ENCODE measurements at regions not wholly inside any gene's neighbourhood (a gene's known extent, or its start where the extent isn't known, plus 50 kb on each side); places are given as distances from the start of the nearest gene placed in this dataset.

GRCh38 chr16:80063713-80064069, 463.2 kb upstream of the MAF start:
- H3K4me3 ChIP-seq (ENCODE audit: insufficient read depth, low read length, poor library complexity, severe bottlenecking) = no peak overlapping the region
- no peaks in the 10 kb centered on the region for H3K79me2 ChIP-seq (ENCODE audit: insufficient read depth, low read length)
- no peaks in the 10 kb centered on the region for H3K9me2 ChIP-seq (replicated peaks; ENCODE audit: insufficient read depth, low read length)
- H3K36me3 ChIP-seq (ENCODE audit: low read length) = no peaks in the 10 kb centered on the region
- H3K9me3 ChIP-seq (ENCODE audit: insufficient read depth, low read length) = no peaks in the 10 kb centered on the region
- no peak overlapping the region for H3K9ac ChIP-seq (ENCODE audit: low read length)
- TF ChIP-seq EZH2phosphoT487 (conservative IDR thresholded peaks at IDR 0.05; ENCODE audit: low read length) (no peak), CTCF (IDR thresholded peaks at IDR 0.05; ENCODE audit: insufficient read depth, low read length, poor library complexity, severe bottlenecking) (no peak)
- no peak overlapping the region for H2AFZ ChIP-seq (ENCODE audit: low read depth, low read length, severe bottlenecking)
- no peaks in the 10 kb centered on the region for H3K27me3 ChIP-seq (ENCODE audit: low read length)
- H3K4me2 ChIP-seq (ENCODE audit: low read depth, low read length, poor library complexity, severe bottlenecking) = no peak overlapping the region
- no peaks in the 10 kb centered on the region for H4K20me1 ChIP-seq (ENCODE audit: low read depth, low read length)
- no peaks in the 10 kb centered on the region for H3F3A ChIP-seq (ENCODE audit: insufficient read depth)
- H3K27ac ChIP-seq (ENCODE audit: low read depth, low read length) = no peak overlapping the region

DNA sequence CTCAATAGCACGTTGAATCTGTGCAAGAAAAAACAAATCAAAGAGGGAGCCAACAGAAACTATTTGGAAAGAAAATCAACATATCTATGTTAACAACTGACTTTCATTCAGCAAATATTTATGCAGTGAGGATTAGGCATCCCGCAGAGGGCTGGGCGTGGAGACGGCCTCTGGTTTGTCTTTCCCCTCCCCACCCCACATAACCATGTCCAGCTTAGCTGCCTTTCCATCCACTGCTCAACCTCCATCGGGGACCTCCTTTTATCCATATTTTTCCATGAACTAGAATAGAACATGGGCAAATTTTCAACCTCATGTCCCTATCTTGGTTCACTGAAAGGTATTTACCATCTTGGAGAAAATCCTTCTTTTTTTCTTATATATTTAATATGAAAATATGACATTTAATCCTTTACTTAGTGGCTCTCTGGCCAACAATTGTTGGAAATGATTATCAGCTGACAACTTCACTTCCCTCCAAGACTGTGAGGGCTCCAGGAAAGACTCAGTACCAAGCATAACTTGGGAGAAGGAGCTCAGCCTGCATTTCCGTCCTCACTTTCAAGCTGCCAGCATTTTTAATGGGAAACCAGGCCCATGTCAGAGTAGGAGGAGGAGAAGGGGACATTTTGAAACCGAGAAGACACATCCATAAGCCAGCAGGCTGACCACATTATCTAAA, 462.6 kb upstream of the MAF start:
- no peak overlapping the region for H2AFZ ChIP-seq (ENCODE audit: low read depth, low read length, severe bottlenecking)

DNA sequence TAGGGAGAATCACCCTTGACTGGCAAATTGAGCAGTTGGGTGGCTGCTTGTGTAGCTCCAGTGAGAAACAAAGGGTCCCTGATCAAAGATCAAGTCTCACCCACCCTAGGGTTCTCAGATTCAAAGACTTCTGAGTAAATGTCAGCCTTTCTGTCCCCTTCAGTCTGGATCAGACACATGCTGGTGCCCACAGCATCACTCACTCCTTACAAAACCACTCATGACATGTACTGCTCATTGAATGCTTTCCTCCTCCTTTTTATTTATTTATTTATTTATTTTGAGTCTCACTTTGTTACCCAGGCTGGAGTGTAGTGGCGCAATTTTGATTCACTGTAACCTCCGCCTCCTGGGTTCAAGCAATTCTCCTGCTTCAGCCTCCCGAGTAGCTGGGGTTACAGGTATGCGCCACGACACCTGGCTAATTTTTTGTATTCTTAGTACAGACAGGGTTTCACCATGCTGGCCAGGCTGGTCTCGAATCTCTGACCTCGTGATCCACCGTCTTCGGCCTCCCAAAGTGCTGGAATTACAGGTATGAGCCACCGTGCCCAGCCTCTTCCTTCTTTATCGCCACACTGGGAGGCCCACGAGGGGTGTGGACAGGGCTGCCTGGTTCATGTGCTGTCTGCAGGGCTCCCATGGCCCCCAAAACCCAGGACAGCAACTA, 462.0 kb upstream of the MAF start:
- Histone ChIP-seq H3K9me2 (replicated peaks; ENCODE audit: insufficient read depth, low read length) (no peaks in the 10 kb centered on the region), H2AFZ (ENCODE audit: low read depth, low read length, severe bottlenecking) (no peak overlapping the region)
- TF ChIP-seq CTCF (IDR thresholded peaks at IDR 0.05; ENCODE audit: insufficient read depth, low read length, poor library complexity, severe bottlenecking) (no peak), EZH2phosphoT487 (conservative IDR thresholded peaks at IDR 0.05; ENCODE audit: low read length) (no peak)

More for the DNA sequence above, 462.6 kb upstream of the MAF start:
- Histone ChIP-seq H3K9me3 (ENCODE audit: insufficient read depth, low read length) (no peaks in the 10 kb centered on the region), H3K4me2 (ENCODE audit: low read depth, low read length, poor library complexity, severe bottlenecking) (no peak overlapping the region), H3K4me3 (ENCODE audit: insufficient read depth, low read length, poor library complexity, severe bottlenecking) (no peak overlapping the region), H3K9ac (ENCODE audit: low read length) (no peak overlapping the region), H4K20me1 (ENCODE audit: low read depth, low read length) (no peaks in the 10 kb centered on the region), H3K27ac (ENCODE audit: low read depth, low read length) (no peak overlapping the region), H3K79me2 (ENCODE audit: insufficient read depth, low read length) (no peaks in the 10 kb centered on the region), H3K36me3 (ENCODE audit: low read length) (no peaks in the 10 kb centered on the region), H3K9me2 (replicated peaks; ENCODE audit: insufficient read depth, low read length) (no peaks in the 10 kb centered on the region), H3K27me3 (ENCODE audit: low read length) (no peaks in the 10 kb centered on the region), H3F3A (ENCODE audit: insufficient read depth) (no peaks in the 10 kb centered on the region)
- TF ChIP-seq EZH2phosphoT487 (conservative IDR thresholded peaks at IDR 0.05; ENCODE audit: low read length) = no peak
- TF ChIP-seq CTCF (IDR thresholded peaks at IDR 0.05; ENCODE audit: insufficient read depth, low read length, poor library complexity, severe bottlenecking) = no peak

More for the DNA sequence above, 462.0 kb upstream of the MAF start:
- Histone ChIP-seq H3K9ac (ENCODE audit: low read length) (no peak overlapping the region), H3K4me2 (ENCODE audit: low read depth, low read length, poor library complexity, severe bottlenecking) (no peak overlapping the region), H3F3A (ENCODE audit: insufficient read depth) (no peaks in the 10 kb centered on the region), H4K20me1 (ENCODE audit: low read depth, low read length) (no peaks in the 10 kb centered on the region), H3K79me2 (ENCODE audit: insufficient read depth, low read length) (no peaks in the 10 kb centered on the region), H3K36me3 (ENCODE audit: low read length) (no peaks in the 10 kb centered on the region), H3K4me3 (ENCODE audit: insufficient read depth, low read length, poor library complexity, severe bottlenecking) (no peak overlapping the region), H3K27ac (ENCODE audit: low read depth, low read length) (no peak overlapping the region), H3K9me3 (ENCODE audit: insufficient read depth, low read length) (no peaks in the 10 kb centered on the region), H3K27me3 (ENCODE audit: low read length) (no peaks in the 10 kb centered on the region)

Measured in SU-DHL-6 (cell line).